Breast epithelium (tissue), 3 donors: ENCODE measurements at regions not wholly inside any gene's neighbourhood (a gene's known extent, or its start where the extent isn't known, plus 50 kb on each side); places are given as distances from the start of the nearest gene placed in this dataset.

Source experiments
- POLR2AphosphoS5 ChIP-seq, 3 donors: sonication (generic); formaldehyde crosslinking; IDR thresholded peaks; one replicate each; pipeline ENCODE4 v1.6.1; 2017; ENCODE audit warnings: antibody characterized with exemption in 3 of 3
- TF ChIP-seq, protein P1 (sequence below), 3 donors: fragments of 450-650 bp; IDR thresholded peaks; one replicate each; pipeline ENCODE4 v1.5.1; 2016 to 2017; ENCODE audit warnings: antibody characterized with exemption in 3 of 3, mild to moderate bottlenecking in 3 of 3, moderate library complexity in 3 of 3

DNA sequence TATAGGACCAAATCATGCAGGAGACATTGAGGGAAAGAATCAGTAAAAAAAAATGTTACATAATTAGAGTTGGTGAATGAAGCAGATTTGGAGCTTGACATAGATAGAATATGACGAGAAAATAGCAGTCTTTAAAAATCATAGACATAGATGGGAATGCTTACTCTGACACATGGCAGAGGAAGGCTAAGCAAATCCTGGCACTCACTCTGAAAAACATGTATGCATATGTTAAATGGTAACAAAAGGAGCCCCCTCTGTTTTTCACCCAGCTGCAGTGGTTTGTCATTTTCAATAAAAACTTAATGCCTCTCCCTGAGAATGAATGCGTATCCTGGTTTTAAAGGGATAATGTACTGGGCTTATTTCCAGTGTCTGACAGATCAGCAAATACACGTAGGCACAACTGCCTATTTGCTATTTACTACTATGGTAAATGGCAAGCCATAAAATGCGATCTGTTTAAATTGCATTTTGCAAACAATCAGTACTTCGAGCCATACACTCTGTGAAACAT, 561.2 kb upstream of the SEL1L start:
- TF ChIP-seq, protein P1, sequence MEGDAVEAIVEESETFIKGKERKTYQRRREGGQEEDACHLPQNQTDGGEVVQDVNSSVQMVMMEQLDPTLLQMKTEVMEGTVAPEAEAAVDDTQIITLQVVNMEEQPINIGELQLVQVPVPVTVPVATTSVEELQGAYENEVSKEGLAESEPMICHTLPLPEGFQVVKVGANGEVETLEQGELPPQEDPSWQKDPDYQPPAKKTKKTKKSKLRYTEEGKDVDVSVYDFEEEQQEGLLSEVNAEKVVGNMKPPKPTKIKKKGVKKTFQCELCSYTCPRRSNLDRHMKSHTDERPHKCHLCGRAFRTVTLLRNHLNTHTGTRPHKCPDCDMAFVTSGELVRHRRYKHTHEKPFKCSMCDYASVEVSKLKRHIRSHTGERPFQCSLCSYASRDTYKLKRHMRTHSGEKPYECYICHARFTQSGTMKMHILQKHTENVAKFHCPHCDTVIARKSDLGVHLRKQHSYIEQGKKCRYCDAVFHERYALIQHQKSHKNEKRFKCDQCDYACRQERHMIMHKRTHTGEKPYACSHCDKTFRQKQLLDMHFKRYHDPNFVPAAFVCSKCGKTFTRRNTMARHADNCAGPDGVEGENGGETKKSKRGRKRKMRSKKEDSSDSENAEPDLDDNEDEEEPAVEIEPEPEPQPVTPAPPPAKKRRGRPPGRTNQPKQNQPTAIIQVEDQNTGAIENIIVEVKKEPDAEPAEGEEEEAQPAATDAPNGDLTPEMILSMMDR (IDR thresholded peaks at IDR 0.05) = no peak
- no peak for TF ChIP-seq POLR2AphosphoS5 (IDR thresholded peaks at IDR 0.05)
